Naive thymus-derived CD4-positive, alpha-beta T cell (primary cell): ENCODE measurements at regions not wholly inside any gene's neighbourhood (a gene's known extent, or its start where the extent isn't known, plus 50 kb on each side); places are given as distances from the start of the nearest gene placed in this dataset.

Source experiments
- ATAC-seq: fragments of 150-1000 bp; cut with Tn5 transposase; 2 replicates; pipeline ENCODE4 v1.10.0; 2021; ENCODE audit warnings: mild to moderate bottlenecking, moderate library complexity
- CTCF ChIA-PET: fragments of 350-600 bp; sonication (Branson Sonifier 250); formaldehyde crosslinking; loops from one replicate; lab custom pipeline; 2021; ENCODE audit warnings: antibody characterized with exemption; lab: Charles Lee
- POLR2A ChIA-PET: fragments of 350-600 bp; sonication (Branson Sonifier 250); formaldehyde crosslinking; loops from one replicate; lab custom pipeline; 2021; ENCODE audit warnings: antibody characterized with exemption, inconsistent platforms; lab: Charles Lee
- DNase-seq, 9 donors: peaks; one replicate each; pipeline versions ENCODE4 v3.0.0 to v3.0.0-alpha.2; 2020 to 2022; ENCODE audit warnings: mixed read lengths in 1 of 9
- H3K27ac ChIP-seq: one replicate; pipeline ENCODE4 v1.7.0; 2013; ENCODE audit warnings: mild to moderate bottlenecking, low read depth, low read length, moderate library complexity
- H3K27me3 ChIP-seq, 2 donors: one replicate each; pipeline ENCODE4 v1.7.0; 2013; ENCODE audit warnings: low read length in 2 of 2, mild to moderate bottlenecking in 2 of 2, moderate library complexity in 2 of 2; ENCODE audit not compliant: control insufficient read depth in 2 of 2, insufficient read depth in 2 of 2
- H3K36me3 ChIP-seq, 3 experiments: 1 replicate in 2 of 3; 2 replicates in 1 of 3; pipeline ENCODE4 v1.7.0; 2013; ENCODE audit warnings: low read length in 3 of 3, mild to moderate bottlenecking in 3 of 3, moderate library complexity in 1 of 3; ENCODE audit not compliant: insufficient read depth in 3 of 3, control insufficient read depth in 2 of 3
- H3K4me1 ChIP-seq, 2 donors: one replicate each; pipeline ENCODE4 v1.7.0; 2013; ENCODE audit warnings: low read length in 2 of 2, mild to moderate bottlenecking in 2 of 2, moderate library complexity in 1 of 2; ENCODE audit not compliant: control insufficient read depth in 2 of 2, insufficient read depth in 2 of 2
- H3K4me3 ChIP-seq: 2 replicates; pipeline ENCODE4 v1.7.0; 2013; ENCODE audit warnings: mild to moderate bottlenecking, low read length
- H3K9me3 ChIP-seq, 3 experiments: 1 replicate in 2 of 3; 2 replicates in 1 of 3; pipeline ENCODE4 v1.7.0; 2013; ENCODE audit warnings: low read length in 3 of 3; ENCODE audit not compliant: control insufficient read depth in 2 of 3
- H3K27ac Mint-ChIP-seq, 9 donors: one replicate each; pipeline ENCODE4 v1.8.0; 2020 to 2022; ENCODE audit warnings: mixed read lengths in 9 of 9, mild to moderate bottlenecking in 8 of 9, moderate library complexity in 5 of 9, inconsistent platforms in 2 of 9
- H3K27me3 Mint-ChIP-seq, 5 donors: one replicate each; pipeline ENCODE4 v1.8.0; 2021 to 2022; ENCODE audit warnings: mixed read lengths in 5 of 5, mild to moderate bottlenecking in 1 of 5
- H3K36me3 Mint-ChIP-seq, 5 donors: one replicate each; pipeline ENCODE4 v1.8.0; 2020 to 2022; ENCODE audit warnings: mixed read lengths in 5 of 5, mild to moderate bottlenecking in 3 of 5, inconsistent platforms in 1 of 5
- H3K4me1 Mint-ChIP-seq, 7 donors: one replicate each; pipeline ENCODE4 v1.8.0; 2020 to 2022; ENCODE audit warnings: mixed read lengths in 7 of 7, mild to moderate bottlenecking in 3 of 7, inconsistent platforms in 1 of 7
- H3K4me3 Mint-ChIP-seq, 10 donors: one replicate each; pipeline ENCODE4 v1.8.0; 2020 to 2022; ENCODE audit warnings: mild to moderate bottlenecking in 10 of 10, mixed read lengths in 10 of 10, moderate library complexity in 6 of 10, inconsistent platforms in 2 of 10
- H3K9me3 Mint-ChIP-seq, 11 donors: one replicate each; pipeline ENCODE4 v1.8.0; 2020 to 2022; ENCODE audit warnings: mixed read lengths in 11 of 11, mild to moderate bottlenecking in 4 of 11, inconsistent platforms in 1 of 11, moderate library complexity in 1 of 11
- intact Hi-C, 2 donors: fragments of 100-400 bp; cut with micrococcal nuclease; formaldehyde crosslinking; loops; one replicate each; pipeline ENCODE4 v1.15.1; 2023

GRCh38 chr2:13545320-13545719 is 828.6 kb downstream of the TRIB2 start:
- Histone ChIP-seq H3K36me3 (no peaks in the 10 kb centered on the region), H3K4me3 (no peak overlapping the region), H3K27ac (no peak overlapping the region), H3K4me1 (no peaks in the 10 kb centered on the region), H3K27me3 (no peaks in the 10 kb centered on the region), H3K9me3 (no peaks in the 10 kb centered on the region)
- Mint-ChIP-seq H3K4me1 (no peaks in the 10 kb centered on the region), H3K9me3 (peaks cover 0 to 6% (median 0%) of the 10 kb centered on the region in 11 donors), H3K27ac (no peak overlapping the region), H3K36me3 (no peaks in the 10 kb centered on the region), H3K27me3 (no peaks in the 10 kb centered on the region), H3K4me3 (no peak overlapping the region)
- ChIA-PET CTCF (no interaction called here), POLR2A (no interaction called here)
- ATAC-seq (no peak), DNase-seq (no peak)
- intact Hi-C loops = no loop called here

GRCh38 chr2:13546131-13546530 is 829.4 kb downstream of the TRIB2 start:
- Histone ChIP-seq H3K4me1 (no peaks in the 10 kb centered on the region), H3K27me3 (no peaks in the 10 kb centered on the region), H3K9me3 (no peaks in the 10 kb centered on the region), H3K27ac (no peak overlapping the region), H3K4me3 (no peak overlapping the region), H3K36me3 (no peaks in the 10 kb centered on the region)
- Mint-ChIP-seq H3K27me3 (no peaks in the 10 kb centered on the region), H3K27ac (no peak overlapping the region), H3K9me3 (peaks cover 0 to 6% (median 0%) of the 10 kb centered on the region in 11 donors), H3K4me3 (no peak overlapping the region), H3K36me3 (no peaks in the 10 kb centered on the region), H3K4me1 (no peaks in the 10 kb centered on the region)
- ChIA-PET POLR2A (no interaction called here), CTCF (no interaction called here)
- no peak for ATAC-seq
- no peak for DNase-seq
- intact Hi-C loops = no loop called here

- no peaks in the 10 kb centered on the region for H3K4me1 Mint-ChIP-seq
- CTCF ChIA-PET = no interaction called here
- Histone ChIP-seq H3K9me3 (no peaks in the 10 kb centered on the region), H3K27me3 (no peaks in the 10 kb centered on the region), H3K36me3 (no peaks in the 10 kb centered on the region), H3K27ac (no peak overlapping the region), H3K4me3 (no peak overlapping the region), H3K4me1 (no peaks in the 10 kb centered on the region)
- H3K4me3 Mint-ChIP-seq = no peak overlapping the region
- ATAC-seq (no peak), DNase-seq (no peak)
- H3K27me3 Mint-ChIP-seq = no peaks in the 10 kb centered on the region
- H3K36me3 Mint-ChIP-seq = no peaks in the 10 kb centered on the region
- peaks cover 0 to 11% (median 0%) of the 10 kb centered on the region in 11 donors for H3K9me3 Mint-ChIP-seq
- H3K27ac Mint-ChIP-seq = no peak overlapping the region
- POLR2A ChIA-PET = no interaction called here
- intact Hi-C loops = no loop called here
These were observed 833.8 kb downstream of the TRIB2 start for GRCh38 chr2:13550285-13551231.

GRCh38 chr2:13558368-13558767 is 841.6 kb downstream of the TRIB2 start:
- H3K27me3 Mint-ChIP-seq = no peaks in the 10 kb centered on the region
- Histone ChIP-seq H3K4me1 (no peaks in the 10 kb centered on the region), H3K27ac (no peak overlapping the region), H3K4me3 (no peak overlapping the region), H3K27me3 (no peaks in the 10 kb centered on the region), H3K9me3 (no peaks in the 10 kb centered on the region), H3K36me3 (no peaks in the 10 kb centered on the region)
- H3K4me1 Mint-ChIP-seq = no peaks in the 10 kb centered on the region
- ATAC-seq (no peak), DNase-seq (no peak)
- H3K27ac Mint-ChIP-seq = no peak overlapping the region
- H3K4me3 Mint-ChIP-seq = no peak overlapping the region
- no peaks in the 10 kb centered on the region for H3K36me3 Mint-ChIP-seq
- POLR2A ChIA-PET = no interaction called here
- intact Hi-C loops = no loop called here
- H3K9me3 Mint-ChIP-seq = peaks cover 0 to 15% (median 3%) of the 10 kb centered on the region in 11 donors
- CTCF ChIA-PET = no interaction called here

GRCh38 chr2:13560322-13560721 is 843.6 kb downstream of the TRIB2 start:
- Mint-ChIP-seq H3K36me3 (no peaks in the 10 kb centered on the region), H3K4me1 (no peaks in the 10 kb centered on the region), H3K9me3 (peaks cover 0 to 16% (median 3%) of the 10 kb centered on the region in 11 donors), H3K27me3 (no peaks in the 10 kb centered on the region), H3K4me3 (no peak overlapping the region), H3K27ac (no peak overlapping the region)
- no peaks in the 10 kb centered on the region for H3K4me1 ChIP-seq
- H3K36me3 ChIP-seq = no peaks in the 10 kb centered on the region
- no peak for ATAC-seq
- no peak overlapping the region for H3K4me3 ChIP-seq
- H3K27ac ChIP-seq = no peak overlapping the region
- no peaks in the 10 kb centered on the region for H3K27me3 ChIP-seq
- no peaks in the 10 kb centered on the region for H3K9me3 ChIP-seq
- CTCF ChIA-PET = no interaction called here
- DNase-seq = no peak
- intact Hi-C loops = no loop called here
- POLR2A ChIA-PET = no interaction called here

- ATAC-seq = no peak
- Histone ChIP-seq H3K27ac (no peak overlapping the region), H3K4me1 (no peaks in the 10 kb centered on the region), H3K9me3 (no peaks in the 10 kb centered on the region), H3K36me3 (no peaks in the 10 kb centered on the region), H3K4me3 (no peak overlapping the region), H3K27me3 (no peaks in the 10 kb centered on the region)
- Mint-ChIP-seq H3K4me3 (no peak overlapping the region), H3K27ac (no peak overlapping the region), H3K36me3 (no peaks in the 10 kb centered on the region), H3K9me3 (peaks cover 0 to 9% (median 0%) of the 10 kb centered on the region in 11 donors), H3K27me3 (no peaks in the 10 kb centered on the region), H3K4me1 (no peaks in the 10 kb centered on the region)
- DNase-seq = no peak
- ChIA-PET CTCF (no interaction called here), POLR2A (no interaction called here)
- intact Hi-C loops = no loop called here
These were observed 855.7 kb downstream of the TRIB2 start for GRCh38 chr2:13572466-13572865.

- intact Hi-C loops = no loop called here
- Mint-ChIP-seq H3K36me3 (no peaks in the 10 kb centered on the region), H3K4me3 (no peak overlapping the region), H3K4me1 (no peaks in the 10 kb centered on the region), H3K27ac (no peak overlapping the region), H3K27me3 (no peaks in the 10 kb centered on the region), H3K9me3 (peaks cover 0 to 9% (median 0%) of the 10 kb centered on the region in 11 donors)
- H3K27me3 ChIP-seq = no peaks in the 10 kb centered on the region
- no peak for DNase-seq
- ChIA-PET POLR2A (no interaction called here), CTCF (no interaction called here)
- H3K27ac ChIP-seq = no peak overlapping the region
- no peaks in the 10 kb centered on the region for H3K9me3 ChIP-seq
- H3K4me1 ChIP-seq = no peaks in the 10 kb centered on the region
- no peak for ATAC-seq
- H3K4me3 ChIP-seq = no peak overlapping the region
- H3K36me3 ChIP-seq = no peaks in the 10 kb centered on the region
These were observed 858.1 kb downstream of the TRIB2 start for GRCh38 chr2:13574831-13575230.
